ENCODE measurements at regions not wholly inside any gene's neighbourhood (a gene's known extent, or its start where the extent isn't known, plus 50 kb on each side); places are given as distances from the start of the nearest gene placed in this dataset.

GRCh38 chr12:67161322-67161918, 107.7 kb upstream of the CAND1 start:
- DNase-seq: peak; percentile 47

- DNase-seq: no peak
These were observed 95.9 kb upstream of the CAND1 start for GRCh38 chr12:67173258-67173657.

GRCh38 chr12:67182551-67182950, 86.6 kb upstream of the CAND1 start:
- DNase-seq: no peak

GRCh38 chr12:67193704-67194103, 75.5 kb upstream of the CAND1 start:
- DNase-seq: no peak

- no peak for DNase-seq
These were observed 68.8 kb upstream of the CAND1 start for GRCh38 chr12:67200386-67200785.

GRCh38 chr12:67202011-67202677, 67.0 kb upstream of the CAND1 start:
- DNase-seq: no peak

- no peak for DNase-seq
These were observed 66.5 kb upstream of the CAND1 start for GRCh38 chr12:67202678-67203012.

GRCh38 chr12:67208281-67209067, 60.7 kb upstream of the CAND1 start:
- no peak for DNase-seq

- no peak for DNase-seq
These were observed 58.1 kb upstream of the CAND1 start for GRCh38 chr12:67211029-67211428.

- DNase-seq: no peak
These were observed 57.7 kb upstream of the CAND1 start for GRCh38 chr12:67211494-67211893.

GRCh38 chr12:67217647-67218046, 51.5 kb upstream of the CAND1 start:
- no peak for DNase-seq

Measured in inflammatory macrophage treated with lipopolysaccharide for 4 hours (primary cell).